Stimulated activated CD8-positive, alpha-beta memory T cell treated with anti-CD3 and anti-CD28 coated beads, Interleukin-12 subunit alpha, Interleukin-12 subunit beta, amount 100 ng/mL, for 24 hours (primary cell): ENCODE measurements at regions not wholly inside any gene's neighbourhood (a gene's known extent, or its start where the extent isn't known, plus 50 kb on each side); places are given as distances from the start of the nearest gene placed in this dataset.

ENCODE experiments used
- DNase-seq: peaks from one replicate; pipeline ENCODE4 v3.0.0-alpha.2; 2020; ENCODE audit errors: extremely low read depth

GRCh38 chr1:47629201-47629600 is 191.4 kb downstream of the FOXD2 start:
- DNase-seq: no peak

- no peak for DNase-seq
Measured at GRCh38 chr1:47630346-47630745, 192.5 kb downstream of the FOXD2 start.

DNA sequence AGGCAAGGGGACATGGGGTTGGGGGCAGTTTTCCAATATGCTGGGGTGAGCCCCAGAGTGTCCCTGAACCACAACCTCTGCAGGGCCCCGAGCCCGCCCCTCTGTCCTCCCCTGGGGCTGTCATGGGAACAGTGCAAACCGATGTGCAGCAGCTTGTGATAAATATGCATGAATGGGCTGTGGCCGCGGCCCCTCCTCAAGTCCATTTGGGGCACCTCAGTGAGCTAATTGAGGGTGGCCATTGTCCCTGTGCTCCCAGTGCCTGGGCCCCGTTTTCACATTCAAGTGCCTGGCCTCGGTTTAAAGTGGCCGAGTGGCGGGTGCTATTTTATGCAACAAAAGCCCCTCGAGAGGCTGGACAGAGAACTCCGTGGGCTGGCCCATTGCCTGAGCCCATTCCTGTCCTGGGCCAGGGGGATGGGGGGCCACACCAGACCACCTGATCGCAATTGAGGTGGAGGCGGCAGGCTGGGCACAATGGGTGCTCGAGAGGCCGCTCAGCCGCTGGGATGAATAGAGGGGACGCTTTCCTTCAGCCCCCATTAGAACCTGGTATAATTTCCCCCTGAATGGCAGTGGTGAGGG is 193.7 kb downstream of the FOXD2 start:
- no peak for DNase-seq

DNA sequence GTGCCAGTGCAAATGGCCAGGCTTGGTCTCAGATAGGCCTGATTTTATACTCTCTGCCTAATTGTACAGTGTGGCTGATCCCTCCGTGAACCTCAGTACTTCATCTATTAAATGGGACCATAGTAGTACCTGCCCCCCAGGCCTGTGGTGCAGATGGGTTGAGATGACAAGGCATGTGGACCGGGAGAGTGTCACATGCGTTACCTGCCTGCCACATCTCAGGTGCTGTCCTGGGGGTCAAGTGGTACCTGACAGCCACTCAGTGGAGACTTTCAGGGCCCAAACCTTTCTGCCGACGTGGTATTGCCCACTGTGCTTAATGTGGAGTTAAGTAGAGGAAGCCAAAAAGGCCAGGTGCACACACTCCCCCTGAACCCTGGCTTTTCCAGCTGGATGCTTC is 197.3 kb downstream of the FOXD2 start:
- DNase-seq: no peak

- DNase-seq: no peak
Measured at GRCh38 chr1:47635597-47635996, 197.8 kb downstream of the FOXD2 start.

DNA sequence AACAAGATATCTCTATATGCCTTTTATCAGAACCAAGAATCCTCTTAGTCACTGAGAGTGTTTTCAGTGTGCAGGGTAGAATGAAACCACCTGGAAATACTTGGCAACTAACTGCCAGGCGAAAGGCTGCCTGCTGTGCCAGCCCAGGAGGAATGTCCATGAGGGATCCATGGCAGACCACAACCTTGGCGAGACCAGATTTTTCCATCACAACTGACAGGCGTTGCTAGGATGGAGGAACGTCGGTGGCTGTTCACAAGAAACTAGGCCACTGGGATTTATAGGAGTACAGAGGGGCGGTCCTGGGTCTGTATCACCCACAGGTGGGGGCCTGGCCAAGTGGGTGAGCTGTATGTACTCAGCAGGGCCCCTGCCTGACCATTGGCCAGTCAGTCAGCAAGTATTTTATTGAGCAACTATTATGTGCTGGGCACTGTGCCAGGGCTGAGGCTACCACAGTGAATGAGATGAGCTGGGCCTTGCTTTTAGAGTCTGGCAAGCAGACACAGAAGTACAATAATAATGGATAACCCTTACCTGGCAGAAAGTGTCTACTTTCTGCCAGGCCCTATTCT is 199.4 kb downstream of the FOXD2 start:
- no peak for DNase-seq

DNA sequence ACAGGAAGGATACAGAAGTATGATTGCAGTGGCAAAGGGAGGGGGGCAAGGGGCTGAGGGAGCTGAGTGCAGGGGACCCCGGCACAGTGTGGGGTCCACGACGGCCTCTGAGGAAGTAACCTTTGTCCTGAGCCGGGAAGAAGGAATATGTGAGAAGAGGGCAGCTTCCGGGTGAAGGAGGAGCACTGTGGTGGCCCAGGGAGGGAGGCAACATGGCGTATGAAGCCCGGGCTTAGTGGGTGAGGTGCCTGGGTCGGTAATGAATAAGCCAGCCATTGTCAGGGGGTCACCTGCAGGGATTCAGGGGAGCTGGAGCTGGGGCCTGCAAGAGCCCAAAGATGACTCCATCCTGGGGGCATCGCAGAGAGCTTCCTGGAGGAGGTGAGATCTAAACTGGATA is 200.4 kb downstream of the FOXD2 start:
- no peak for DNase-seq

DNA sequence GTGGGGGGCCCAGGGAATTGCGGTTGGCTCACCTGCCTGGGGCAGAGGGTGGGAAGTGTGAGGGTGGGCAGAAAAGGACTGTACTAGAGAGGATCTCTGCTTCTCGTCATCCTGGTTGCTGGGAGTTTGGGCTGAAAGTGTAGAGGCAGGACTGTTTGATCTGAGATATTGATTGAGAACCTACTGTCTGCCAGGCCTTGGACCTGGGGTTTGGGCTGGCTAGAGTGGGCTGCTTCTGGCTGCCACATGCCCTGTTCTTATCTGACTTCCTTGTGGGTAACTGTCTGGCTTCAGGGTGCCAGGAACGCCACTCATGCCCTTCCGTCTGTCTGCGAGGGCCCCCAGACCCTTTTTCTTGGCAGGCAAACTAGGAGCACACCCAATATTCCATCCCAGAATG is 200.9 kb downstream of the FOXD2 start:
- no peak for DNase-seq

DNA sequence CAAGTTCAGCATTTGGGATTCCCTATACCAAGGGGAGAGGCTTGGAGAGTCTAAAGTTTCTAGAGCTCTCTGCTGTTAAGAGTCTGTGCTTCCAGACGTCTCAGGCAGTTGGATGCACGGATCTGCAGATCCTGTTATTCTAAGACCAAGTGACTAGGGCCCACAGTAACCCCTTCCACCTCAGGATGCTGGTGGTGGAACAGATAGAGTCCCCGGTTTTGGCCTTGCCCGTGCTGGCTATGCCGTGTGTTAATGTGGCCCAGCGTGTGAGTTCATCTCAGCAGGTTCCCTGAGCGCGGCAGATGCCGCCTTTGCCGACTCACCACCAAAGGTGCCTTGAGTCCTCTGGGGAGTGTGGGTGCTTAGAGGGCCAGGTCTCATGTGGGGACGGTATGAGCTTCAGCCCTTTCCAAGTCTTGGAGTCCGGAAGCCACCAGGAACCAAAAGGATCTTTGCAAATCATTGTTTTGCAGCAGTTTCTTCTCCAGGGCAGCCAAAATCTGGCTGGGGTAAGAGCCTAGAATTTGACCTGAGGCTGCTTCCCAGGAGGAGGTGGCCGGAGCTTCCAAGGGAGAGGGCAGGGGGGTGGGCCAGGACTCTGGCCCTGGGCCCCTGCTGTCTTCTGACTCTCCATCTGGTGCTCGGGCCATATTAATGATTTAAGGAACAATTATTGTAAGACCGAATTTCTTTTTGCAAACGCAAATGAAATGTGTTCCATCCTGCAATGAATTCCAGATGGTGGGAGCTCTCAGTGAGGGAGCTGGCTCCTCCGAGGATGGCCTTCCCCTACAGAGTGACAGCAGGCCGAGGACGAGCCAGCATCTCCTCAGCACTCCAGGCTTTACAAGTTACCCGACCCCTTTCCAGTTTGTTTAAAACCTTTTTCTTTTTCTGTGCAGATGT is 205.7 kb downstream of the FOXD2 start:
- no peak for DNase-seq

- DNase-seq: no peak
Measured at GRCh38 chr1:47644212-47644573, 206.3 kb downstream of the FOXD2 start.

DNA sequence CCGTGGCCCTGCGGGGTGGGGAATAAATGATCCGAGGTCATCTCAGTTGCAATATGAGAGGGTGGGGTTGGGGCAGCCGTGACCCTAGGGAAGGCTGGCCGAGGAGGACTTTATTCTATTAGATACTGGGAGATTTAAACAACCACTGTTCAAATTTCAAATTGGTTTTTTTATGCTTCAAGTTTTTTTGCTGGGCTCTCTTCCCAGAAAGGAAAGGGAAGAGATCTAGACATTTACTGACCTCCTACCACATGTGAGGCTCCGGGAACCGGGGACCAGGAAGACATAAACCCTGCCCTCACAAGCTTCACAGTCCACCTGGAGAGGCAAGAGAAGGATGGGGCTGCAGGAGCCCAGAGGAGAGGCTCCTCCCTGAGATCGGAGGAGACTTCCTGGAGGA is 207.3 kb downstream of the FOXD2 start:
- no peak for DNase-seq

DNA sequence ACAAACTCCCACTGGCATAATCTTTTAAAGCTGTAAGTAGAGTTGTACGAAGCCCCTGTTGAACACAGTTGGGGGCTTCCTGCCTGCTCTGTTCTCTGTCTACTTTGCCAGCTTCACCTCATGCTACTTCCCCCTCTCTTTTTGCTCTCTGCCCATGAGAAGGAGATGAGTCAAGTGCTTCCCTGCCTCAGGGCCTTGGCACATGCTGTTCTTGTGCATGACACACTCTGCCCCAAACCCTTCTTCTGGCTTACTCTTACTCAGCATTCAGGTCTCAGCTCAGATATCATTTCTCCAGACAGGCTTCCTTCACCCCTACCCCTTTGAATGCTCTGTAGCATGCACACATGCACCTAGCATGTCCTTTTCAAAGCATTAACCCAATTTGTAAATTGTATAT is 208.8 kb downstream of the FOXD2 start:
- DNase-seq: no peak

- DNase-seq: no peak
Measured at GRCh38 chr1:47647327-47647845, 209.5 kb downstream of the FOXD2 start.

DNA sequence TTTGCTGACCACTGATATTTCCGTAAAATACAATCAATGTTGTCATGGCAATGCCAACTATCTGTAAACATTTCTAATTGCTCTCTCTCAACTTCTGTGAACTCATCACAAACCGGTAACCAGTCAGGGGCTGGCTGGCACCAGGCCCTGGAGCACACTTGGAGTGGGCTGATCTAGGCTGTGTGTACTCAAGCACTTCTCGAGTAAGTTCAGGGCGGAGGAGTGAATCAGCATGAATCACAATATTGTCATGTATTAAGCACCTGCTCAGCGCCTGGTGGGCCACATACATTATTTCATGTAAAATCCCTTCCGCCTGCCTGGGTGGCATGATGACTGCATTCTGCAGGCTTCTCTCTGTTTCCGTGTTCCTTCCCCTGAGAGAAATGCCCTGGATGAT is 212.4 kb downstream of the FOXD2 start:
- no peak for DNase-seq

GRCh38 chr1:47650611-47651010 is 212.8 kb downstream of the FOXD2 start:
- DNase-seq: no peak

DNA sequence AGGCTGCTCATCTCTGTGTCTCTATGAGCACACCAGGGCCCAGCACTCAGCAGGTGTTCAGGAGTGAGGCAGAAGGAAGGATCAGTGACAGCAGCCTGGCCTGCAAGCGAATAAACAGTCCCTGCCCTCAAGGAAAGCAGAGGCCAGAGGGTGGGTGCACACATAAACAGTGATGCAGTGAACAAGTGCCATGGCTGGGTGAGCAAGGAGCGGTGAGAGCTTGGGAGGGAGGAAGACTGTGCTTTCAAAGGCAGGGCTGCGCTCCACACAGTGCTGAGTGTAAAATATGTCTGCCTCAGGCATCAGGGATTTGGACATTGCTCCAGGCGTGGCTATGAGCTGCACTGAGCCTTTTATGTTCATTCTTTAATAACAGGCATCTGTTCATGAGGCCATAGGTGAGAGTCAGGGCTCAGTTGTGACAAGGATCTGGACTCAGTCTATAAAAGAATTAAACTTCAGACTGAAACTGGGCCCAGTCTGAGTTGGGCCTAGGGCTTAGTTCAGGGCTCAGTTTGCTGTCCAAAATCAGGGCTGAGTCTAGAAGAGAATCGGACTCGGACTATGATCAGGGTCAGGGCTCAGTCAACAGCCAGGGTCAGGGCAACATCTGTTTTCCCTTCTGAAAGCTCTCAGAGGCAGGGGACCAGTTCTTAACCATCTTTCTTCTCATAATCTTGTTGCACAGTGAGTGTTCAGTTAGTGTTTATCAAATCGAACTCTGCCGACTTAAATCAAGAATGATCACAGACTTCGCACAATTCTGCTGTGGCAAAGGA is 213.7 kb downstream of the FOXD2 start:
- no peak for DNase-seq

DNA sequence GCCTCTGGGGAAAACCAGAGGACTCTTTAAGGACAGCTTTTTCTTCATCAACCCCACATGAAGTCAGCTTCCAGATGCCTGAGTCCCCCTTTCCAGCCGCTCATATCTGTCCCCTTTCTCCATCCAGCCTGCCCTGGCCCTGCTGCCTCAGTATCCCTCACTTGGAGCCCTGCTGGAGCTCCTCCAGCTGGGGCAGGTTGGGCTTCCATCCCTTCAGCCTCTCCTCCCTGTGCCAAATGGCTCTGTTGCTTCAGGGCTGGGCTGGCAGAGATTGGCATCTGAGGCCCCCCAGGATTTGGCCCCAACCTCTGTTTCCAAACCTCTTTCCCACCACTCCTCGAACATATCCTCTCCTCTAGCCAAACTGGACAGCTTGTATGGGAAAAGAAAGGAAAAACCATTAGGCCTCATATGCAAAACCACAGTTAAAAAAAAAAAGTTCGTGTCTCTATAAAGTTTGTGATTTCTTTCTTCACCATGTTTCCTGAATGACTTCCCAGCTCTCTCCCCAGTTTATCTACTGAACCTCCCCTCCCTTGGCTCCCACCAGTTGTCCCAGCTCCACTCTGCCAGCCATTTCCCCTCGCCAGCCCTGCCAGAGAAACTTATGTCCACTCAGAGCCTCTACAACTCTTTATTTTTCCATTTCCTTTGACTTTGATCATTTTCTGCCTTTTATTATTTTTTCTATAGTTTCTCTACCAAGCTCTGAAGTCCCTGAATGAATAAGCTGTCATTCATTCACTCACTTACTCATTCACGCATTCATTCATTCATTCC is 217.9 kb downstream of the FOXD2 start:
- DNase-seq: no peak

DNA sequence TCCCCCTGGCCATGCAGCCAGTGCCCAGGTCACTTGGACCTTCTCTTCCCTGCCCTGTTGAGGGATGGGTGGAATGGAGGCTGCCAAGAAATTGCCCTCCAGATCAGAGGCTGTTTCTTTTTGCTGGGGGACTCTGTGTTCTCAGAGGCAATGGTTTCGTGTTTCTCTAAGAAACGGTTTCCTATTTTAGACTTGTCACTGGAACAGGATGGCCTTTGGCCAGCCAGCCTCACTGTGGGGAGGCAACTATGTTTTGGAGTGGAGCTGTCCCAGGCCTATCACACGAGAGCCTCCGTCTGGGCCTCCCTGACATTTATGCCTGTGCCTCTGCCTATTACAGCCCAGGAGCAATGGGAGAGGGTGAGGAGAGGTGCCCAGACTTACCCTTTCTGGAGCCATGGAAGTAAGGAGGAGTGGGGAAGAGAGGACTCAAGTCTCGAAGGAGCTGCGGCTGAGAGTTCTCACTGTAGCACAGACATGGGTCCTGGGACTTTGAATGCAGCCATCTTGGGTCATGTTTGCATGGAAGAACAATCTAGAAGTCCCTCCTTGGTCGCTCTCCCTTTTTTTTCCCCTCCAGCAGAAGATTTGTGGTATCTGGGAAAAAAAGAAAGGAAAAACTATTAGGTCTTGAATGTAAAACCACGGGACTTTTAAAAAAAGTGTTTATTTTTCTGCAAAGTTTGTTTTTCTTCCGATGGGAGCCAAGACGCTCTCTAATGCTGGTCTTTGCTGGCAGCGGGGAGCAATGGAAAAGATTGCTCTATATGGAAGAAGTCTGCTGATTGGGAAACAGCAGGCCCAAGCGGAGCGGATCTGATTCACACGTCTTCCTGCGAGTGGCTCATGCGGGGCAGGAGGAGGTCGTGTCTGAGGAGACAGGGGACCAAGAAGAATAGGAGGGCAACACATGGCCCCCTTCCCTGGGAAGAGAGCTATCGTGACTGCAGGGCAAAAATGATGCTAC is 219.2 kb downstream of the FOXD2 start:
- no peak for DNase-seq

DNA sequence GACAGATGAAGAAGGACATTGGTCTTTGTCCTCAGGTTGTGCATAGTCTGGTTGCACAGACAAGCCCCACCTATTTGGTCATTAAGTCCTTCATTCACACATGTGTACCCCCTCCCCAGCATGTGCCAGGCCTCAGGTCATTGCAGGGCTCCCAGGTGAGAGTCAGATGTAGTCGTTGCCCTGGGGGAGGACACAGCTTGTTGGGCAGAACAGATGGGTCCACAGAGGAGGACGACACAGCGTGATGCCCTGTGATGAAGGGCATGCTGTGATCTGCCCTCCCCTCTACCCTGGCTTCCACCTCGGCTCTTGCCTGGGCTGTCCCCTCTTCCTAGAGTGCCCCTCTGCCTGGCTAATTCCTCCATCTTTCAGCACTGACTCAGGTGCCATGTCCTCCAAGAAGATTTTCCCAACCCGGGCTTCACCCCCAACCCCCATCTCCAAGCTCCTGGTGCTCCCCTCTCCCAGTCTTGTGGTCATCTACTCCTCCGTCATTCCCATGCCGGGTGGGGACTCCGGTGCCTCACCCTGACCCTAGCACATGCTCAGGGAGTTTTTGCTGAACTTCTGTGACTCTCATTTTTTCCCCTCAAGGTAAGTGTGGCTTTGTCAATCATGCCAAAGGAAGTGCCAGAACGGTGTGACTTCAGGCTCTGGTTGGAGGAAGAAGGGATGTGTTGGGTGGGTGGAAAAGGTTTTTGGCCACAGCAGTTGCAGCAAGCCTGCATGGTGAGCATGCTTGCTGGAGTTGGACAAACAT is 220.5 kb downstream of the FOXD2 start:
- DNase-seq: no peak
